ENCODE measurements at regions not wholly inside any gene's neighbourhood (a gene's known extent, or its start where the extent isn't known, plus 50 kb on each side); places are given as distances from the start of the nearest gene placed in this dataset.

GRCh38 chr4:63460075-63460474, 949.2 kb downstream of the TECRL start:
- DNase-seq, result no peak

- no peak for DNase-seq
Observed at GRCh38 chr4:63459329-63459728, 949.9 kb downstream of the TECRL start.

- no peak for DNase-seq
Observed at GRCh38 chr4:63458010-63458409, 951.2 kb downstream of the TECRL start.

- no peak for DNase-seq
Observed at GRCh38 chr4:63440236-63440635, 969.0 kb downstream of the TECRL start.

DNA sequence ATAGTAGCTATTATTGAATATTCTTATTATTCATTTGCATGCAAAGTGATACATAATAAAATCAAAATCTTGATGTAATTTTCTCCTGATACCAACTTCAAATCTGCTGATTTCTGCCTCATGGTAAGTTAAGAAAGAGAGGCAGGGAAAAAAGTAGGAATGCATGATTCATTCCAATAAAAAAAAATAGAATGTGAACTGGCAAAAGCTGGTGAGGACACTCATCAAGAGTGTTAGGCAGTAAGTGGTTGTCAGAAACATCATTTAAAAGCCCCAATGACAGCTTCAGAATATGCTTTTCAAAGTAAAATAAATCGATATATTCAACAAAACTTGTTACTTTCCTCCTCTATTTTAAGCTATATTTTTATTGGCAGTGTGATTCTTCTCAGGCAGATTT, 979.1 kb downstream of the TECRL start:
- DNase-seq, result no peak

DNA sequence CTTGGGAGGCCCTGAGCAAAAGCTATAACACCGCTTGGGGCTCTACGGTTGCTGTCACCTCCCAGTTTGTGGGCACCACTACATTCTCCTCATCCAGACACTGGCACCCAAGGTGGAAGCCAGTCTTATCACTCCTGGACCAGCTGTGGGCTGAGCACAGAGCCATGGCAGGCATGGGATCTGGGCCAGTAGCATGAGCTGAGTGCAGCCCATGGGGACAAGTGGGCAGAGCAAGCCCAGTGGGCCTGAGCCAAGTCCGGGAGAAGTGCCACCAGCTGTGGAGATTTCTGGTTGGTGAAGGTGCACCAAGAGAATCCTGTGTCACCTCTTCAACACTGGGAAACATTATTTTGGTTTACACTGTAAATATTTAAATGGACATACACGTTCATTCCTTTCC, 1013.0 kb downstream of the TECRL start:
- DNase-seq, result no peak

GRCh38 chr4:63393544-63393943, 1015.7 kb downstream of the TECRL start:
- DNase-seq, result no peak

DNA sequence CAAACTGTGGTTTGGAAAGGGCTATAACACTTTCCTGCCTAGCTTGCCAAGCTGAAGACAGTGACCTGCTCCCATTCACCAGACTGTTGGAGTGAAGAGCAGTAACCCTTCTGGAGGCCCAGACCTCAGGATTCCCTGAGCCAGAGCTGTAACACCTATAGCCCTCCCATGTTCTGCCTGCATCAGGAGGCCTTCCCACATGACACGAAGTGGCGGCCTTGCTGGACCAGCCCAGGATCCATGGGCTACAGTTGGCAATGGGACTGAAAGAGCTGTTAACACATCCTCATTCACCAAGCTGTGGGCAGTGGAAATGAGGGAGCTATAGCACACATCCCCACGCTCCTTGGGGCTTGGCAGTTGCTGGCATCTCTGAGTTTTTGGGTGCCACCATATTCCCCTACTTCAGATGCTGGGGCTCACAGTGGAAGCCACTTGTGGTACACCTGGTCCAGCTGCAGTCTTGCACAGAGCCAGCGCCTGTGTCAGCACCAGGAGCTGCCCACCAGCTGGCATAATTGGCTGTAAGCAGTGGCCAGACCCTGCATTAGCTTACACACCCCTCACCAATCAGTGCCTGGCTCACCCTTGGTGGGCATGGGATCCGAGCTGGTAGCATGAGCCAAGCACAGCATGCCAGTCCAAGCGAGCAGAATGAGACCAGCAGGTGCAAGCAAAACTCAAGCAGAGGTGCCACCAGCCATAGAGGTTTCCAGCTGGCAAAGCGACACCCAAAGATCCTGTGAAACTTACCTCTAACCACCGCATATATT, 1029.3 kb downstream of the TECRL start:
- no peak for DNase-seq

GRCh38 chr4:63371001-63371400, 1038.2 kb downstream of the TECRL start:
- DNase-seq, result no peak

- DNase-seq, result no peak
Observed at GRCh38 chr4:63361628-63362027, 1047.6 kb downstream of the TECRL start.

GRCh38 chr4:63361066-63361465, 1048.2 kb downstream of the TECRL start:
- DNase-seq, result no peak

- DNase-seq, result no peak
Observed at GRCh38 chr4:63349674-63350025, 1059.6 kb downstream of the TECRL start.

DNA sequence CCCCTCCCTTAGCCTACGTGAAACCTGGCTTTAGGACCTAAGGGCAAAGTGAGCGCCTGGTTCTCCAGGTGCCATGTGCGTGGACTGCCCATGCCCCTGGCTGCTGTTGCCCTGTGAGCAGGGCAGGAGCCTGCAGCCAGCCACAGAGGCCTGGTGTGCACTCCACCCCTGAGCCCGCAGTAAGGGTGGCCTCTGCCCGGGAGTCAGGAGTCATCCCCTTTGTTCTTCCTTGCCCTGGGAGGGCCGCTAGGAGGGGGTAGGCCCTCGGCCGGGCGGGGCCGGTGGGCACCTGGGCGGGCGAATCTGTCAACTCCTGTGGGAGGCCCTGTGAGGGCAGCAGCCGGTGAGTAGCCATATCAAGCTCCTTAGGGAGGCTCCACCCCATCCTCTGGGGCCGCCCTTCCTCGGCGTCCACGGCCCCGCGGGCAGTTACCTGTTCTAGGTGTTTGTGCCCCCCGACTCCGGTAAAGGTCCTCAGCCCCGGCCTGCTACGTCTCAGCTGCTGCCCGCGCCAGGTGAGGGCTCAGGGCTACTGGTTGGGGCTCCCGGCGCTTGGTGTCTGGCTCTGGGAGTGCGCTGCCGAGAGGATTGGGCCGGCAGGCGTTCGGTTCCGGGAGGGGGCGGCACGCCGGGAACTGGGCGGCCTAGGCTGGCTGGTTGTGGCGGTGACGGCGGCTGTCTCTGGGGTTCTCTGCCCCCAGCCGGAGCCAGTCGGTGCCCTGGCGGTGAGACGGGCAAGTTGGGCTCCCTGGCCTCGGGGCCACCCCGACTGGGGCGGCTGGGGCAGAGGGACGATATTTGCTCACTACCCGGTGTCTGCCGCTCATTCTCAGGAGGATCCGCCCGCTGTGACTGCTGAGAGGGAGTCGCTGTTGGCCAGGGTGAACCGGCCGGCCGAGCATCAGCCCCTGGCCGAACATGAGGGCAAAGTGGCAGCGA, 1060.2 kb downstream of the TECRL start:
- no peak for DNase-seq

DNA sequence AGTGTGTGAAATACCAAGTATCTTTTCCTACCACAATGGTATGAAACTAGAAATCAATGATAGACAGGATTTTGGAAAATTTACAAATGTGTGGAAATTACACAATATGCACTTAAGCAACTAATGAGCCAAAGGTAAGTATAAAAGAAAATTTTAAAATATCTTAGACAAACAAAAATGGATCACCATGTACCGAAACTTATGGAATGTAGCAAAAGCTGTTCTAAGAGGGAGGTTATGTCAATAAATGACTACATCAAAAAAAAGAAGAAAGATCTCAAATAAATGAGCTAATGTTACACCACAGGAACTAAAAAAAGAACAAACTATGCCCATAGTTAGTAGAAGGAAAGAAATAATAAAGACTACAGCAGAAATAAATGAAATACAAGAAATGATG, 1084.1 kb downstream of the TECRL start:
- DNase-seq, result no peak

DNA sequence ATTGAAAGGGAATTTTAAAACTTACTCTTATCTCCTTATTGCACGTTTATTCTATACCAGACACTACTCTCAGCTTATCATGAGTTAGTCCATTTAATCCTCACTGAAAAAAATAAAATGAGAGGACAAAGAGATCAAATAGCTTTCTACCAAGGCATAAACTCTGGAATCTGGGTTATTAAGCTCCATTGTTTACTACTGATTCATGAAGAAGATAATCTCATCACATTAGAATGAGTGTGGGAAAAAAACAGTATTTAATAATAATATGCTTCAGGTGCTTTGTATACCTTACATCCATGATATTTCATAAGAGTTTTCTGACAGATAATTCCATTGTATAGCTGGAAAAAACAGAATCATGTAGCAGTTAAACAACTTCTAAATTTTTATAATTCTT, 1092.6 kb downstream of the TECRL start:
- DNase-seq, result no peak

GRCh38 chr4:63315651-63316050, 1093.6 kb downstream of the TECRL start:
- no peak for DNase-seq

- DNase-seq, result no peak
Observed at GRCh38 chr4:63308697-63309096, 1100.6 kb downstream of the TECRL start.

DNA sequence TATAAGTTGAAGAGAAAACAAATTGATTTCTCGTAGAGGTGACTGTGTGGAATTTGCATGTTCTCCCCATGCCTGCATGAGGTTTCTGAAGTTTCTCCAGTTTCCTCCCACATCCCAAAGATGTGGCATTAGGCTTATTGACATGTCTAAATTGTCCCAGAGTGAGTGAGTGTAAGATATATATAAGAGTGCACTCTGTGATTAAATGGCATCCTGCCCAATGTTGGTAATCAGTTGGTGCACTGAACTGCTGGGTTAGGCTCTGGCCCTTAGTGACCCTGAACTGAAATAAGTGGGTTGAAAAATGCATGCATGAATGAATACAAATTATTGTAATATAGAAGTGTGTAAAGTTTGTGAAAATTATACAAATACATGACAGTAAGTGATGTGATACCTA, 1106.5 kb downstream of the TECRL start:
- no peak for DNase-seq

DNA sequence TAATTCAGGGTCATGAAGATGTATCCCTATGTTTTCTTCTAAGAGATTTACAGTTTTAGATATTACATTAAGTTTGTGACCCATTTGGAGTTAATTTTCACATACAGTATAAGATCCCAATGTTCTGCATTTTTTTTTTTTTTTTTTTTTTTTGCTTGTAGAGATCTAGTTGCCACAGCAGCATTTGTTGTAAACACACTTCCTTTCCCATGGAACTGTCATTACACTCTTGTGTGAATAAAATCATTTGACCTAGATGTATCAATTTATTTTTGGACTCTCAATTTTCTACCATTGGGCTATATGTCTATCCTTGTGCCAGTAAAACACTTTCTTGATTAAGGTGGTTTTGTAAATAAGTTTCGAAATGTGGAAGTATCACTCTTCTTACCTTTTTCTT, 1107.2 kb downstream of the TECRL start:
- no peak for DNase-seq

DNA sequence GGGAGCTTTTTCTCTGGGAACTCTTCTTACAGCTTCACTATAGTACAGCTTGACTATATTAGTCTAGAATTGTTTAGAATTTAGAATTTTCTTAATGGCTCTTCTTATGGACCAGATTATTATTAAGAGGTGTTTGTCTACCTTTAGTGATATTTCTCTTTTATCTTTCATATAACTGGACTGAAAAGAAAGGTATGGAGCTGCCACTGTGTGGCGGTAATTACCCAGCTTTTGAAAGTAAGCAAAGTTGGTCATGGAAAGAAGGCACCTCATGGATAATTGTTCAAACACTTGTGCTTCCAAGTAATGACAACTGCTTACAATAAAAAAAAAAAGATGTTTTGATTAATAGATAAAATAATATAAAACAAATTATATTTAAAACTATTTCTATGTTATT, 1112.5 kb downstream of the TECRL start:
- DNase-seq, result no peak

DNA sequence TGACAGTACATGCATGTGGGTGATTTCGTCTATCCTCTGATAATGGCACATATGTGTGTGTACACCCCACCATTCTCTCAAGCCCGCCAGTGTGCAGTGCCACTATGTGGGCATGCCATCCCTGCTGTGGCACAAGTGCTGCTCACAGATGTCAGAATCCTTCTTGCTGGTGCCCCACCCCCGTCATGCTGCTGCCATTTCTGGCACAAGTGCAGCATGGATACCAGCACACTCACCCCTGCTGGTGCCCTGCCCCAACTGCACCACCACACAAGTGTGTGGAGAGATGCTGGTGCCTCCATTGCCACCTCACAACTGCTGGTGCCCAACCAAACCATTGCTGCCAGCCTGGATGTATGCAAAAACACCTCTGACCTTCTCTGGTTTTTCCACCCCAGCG, 1133.8 kb downstream of the TECRL start:
- no peak for DNase-seq

GRCh38 chr4:63269156-63269555, 1140.1 kb downstream of the TECRL start:
- no peak for DNase-seq

GRCh38 chr4:63233671-63234070, 1175.6 kb downstream of the TECRL start:
- DNase-seq, result no peak

- DNase-seq, result no peak
Observed at GRCh38 chr4:63232058-63232457, 1177.2 kb downstream of the TECRL start.
